T-helper 1 cell treated with Interleukin-12 subunit alpha and Interleukin-12 subunit beta and Interleukin-4 antibody, amounts not matched to agents 30 μg/mL and 1 μg/mL, for 36 hours (primary cell): ENCODE measurements at regions not wholly inside any gene's neighbourhood (a gene's known extent, or its start where the extent isn't known, plus 50 kb on each side); places are given as distances from the start of the nearest gene placed in this dataset.

Experiments used
- H3K27ac Mint-ChIP-seq: one replicate; pipeline ENCODE4 v1.8.0; 2021; ENCODE audit warnings: mild to moderate bottlenecking, mixed read lengths
- H3K27me3 Mint-ChIP-seq: one replicate; pipeline ENCODE4 v1.8.0; 2021; ENCODE audit warnings: low read depth, mixed read lengths
- H3K36me3 Mint-ChIP-seq: one replicate; pipeline ENCODE4 v1.8.0; 2021; ENCODE audit warnings: low read depth, mixed read lengths
- H3K4me1 Mint-ChIP-seq: one replicate; pipeline ENCODE4 v1.8.0; 2021; ENCODE audit warnings: low read depth, mixed read lengths
- H3K4me3 Mint-ChIP-seq: one replicate; pipeline ENCODE4 v1.8.0; 2021; ENCODE audit warnings: mild to moderate bottlenecking, moderate library complexity, mixed read lengths
- H3K9me3 Mint-ChIP-seq: one replicate; pipeline ENCODE4 v1.8.0; 2021; ENCODE audit warnings: mixed read lengths

DNA sequence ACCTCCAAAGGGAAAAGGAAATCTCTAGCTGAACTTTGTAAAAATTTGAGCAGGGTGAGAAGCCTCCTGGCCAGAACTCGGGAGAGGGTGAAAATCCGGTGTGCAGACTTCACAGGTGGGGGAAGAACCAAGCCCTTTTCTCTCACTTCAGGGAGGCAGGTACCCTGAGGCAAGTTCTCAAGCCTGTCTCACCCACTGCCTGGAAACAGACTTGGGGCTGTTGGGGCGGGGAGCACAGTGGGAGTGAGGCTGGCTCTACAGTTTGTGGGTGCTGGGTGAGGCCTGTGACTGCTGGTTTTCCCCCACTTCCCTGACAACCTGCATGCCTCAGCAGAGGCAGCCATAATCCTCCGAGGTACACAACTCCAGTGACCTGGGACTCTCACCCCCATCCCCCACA lies 187.1 kb downstream of the KIF4B start:
- Mint-ChIP-seq H3K27me3 (no peaks in the 10 kb centered on the region), H3K36me3 (no peaks in the 10 kb centered on the region), H3K9me3 (peaks cover 11% of the 10 kb centered on the region), H3K27ac (no peak overlapping the region), H3K4me1 (no peaks in the 10 kb centered on the region), H3K4me3 (no peak overlapping the region)

DNA sequence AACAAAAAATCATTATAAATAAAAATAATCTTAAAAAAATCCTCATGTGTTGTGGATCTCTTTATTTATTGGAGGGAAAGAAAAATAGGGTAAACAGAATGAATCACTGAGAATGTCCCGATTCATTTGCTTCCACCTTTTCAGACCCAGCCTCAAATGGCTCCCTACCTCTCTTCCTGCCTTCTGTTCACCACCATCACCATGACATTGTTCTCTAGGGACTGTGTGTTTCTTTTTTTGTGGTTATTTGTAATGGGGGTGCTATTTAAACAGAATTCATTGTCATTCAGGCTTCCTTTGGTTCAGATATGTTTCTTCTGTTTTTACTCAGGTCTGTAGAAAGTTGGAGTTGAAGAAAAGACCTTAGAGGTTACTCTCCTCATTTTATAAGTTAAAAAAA lies 198.2 kb downstream of the KIF4B start:
- no peaks in the 10 kb centered on the region for H3K36me3 Mint-ChIP-seq
- no peak overlapping the region for H3K27ac Mint-ChIP-seq
- H3K9me3 Mint-ChIP-seq: no peaks in the 10 kb centered on the region
- H3K4me1 Mint-ChIP-seq: no peaks in the 10 kb centered on the region
- no peaks in the 10 kb centered on the region for H3K27me3 Mint-ChIP-seq
- no peak overlapping the region for H3K4me3 Mint-ChIP-seq

DNA sequence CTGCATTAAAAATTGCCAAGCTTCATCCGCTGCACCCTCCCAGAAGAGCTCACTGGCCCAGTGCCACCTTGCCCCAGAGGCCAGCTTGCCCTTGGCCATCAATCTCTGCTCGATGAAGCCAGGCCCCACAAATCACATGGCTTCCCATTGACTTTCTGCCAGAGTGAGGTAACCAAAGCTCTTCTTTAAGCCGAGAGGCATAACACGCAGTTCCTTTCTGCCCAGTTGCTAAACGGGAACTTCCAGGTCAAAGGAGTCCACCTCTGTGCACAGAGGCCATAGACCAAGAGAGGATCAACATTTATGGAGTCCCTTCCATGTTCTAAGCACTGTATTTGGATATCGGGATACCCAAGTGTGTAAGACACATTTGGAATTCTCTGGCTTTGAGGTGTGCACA lies 208.8 kb downstream of the KIF4B start:
- H3K9me3 Mint-ChIP-seq: peaks cover 5% of the 10 kb centered on the region
- H3K36me3 Mint-ChIP-seq: no peaks in the 10 kb centered on the region
- H3K27ac Mint-ChIP-seq: no peak overlapping the region
- H3K4me3 Mint-ChIP-seq: no peak overlapping the region
- H3K4me1 Mint-ChIP-seq: no peaks in the 10 kb centered on the region
- no peaks in the 10 kb centered on the region for H3K27me3 Mint-ChIP-seq

DNA sequence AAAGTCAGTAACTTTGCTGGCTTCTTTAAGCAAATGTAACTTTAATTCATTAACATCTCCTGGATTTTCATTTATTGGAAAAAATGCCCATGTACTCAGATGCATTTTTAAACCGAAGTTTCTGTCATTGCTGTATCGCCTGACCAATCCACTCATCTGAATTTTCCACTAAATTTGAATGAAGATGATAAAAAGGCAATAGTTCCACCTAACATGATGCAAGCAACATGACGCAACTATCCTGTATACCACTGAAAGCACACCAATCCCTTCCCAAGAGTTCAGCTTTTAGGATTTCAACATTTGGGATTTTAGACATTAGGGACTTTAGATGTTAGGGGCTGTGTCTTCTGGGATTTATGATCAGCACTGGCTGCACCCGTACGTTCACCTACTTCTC lies 215.6 kb downstream of the KIF4B start:
- Mint-ChIP-seq H3K27ac (no peak overlapping the region), H3K9me3 (peaks cover 5% of the 10 kb centered on the region), H3K4me3 (no peak overlapping the region), H3K4me1 (no peaks in the 10 kb centered on the region), H3K27me3 (no peaks in the 10 kb centered on the region), H3K36me3 (no peaks in the 10 kb centered on the region)

DNA sequence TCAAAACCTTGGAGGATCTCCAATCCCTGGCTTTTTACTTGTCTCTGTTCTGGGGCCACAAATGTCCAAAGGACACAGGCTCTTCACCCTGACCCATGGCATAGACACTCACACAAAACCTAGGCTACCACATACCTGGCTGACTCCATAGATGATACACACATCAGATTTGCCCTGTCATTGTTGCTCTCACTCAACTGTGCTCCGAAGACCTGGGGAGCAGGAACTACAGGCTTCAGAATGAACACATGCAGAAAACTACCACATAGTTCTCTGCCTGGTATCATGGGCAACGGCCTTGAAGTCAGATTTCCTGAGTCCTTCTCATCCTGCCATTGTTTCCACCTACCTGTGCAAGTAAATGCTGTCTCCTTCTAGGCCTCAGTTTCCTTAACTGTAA lies 226.2 kb downstream of the KIF4B start:
- Mint-ChIP-seq H3K9me3 (peaks cover 15% of the 10 kb centered on the region), H3K27ac (no peak overlapping the region), H3K4me3 (no peak overlapping the region), H3K27me3 (no peaks in the 10 kb centered on the region), H3K36me3 (no peaks in the 10 kb centered on the region), H3K4me1 (no peaks in the 10 kb centered on the region)

DNA sequence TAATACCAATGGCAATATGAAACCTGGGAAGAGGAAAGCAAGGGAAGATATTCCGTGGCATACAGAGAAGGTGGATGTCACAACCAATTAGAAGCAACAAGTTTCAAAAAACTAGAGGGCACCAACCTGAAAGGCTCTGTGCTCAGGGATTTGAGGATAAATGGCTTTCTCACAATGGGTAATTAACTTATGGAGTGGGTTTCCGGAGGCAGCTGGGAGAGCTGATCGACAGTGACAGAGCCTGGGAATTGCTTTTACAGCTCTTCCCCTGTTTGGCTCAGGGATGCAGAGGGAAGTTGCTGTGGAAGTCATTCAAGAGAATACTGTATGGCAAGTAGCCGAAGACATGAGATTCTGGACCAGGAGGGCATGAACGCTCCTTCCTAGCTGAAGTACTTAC lies 237.0 kb downstream of the KIF4B start:
- H3K36me3 Mint-ChIP-seq: no peaks in the 10 kb centered on the region
- no peaks in the 10 kb centered on the region for H3K9me3 Mint-ChIP-seq
- no peak overlapping the region for H3K4me3 Mint-ChIP-seq
- H3K4me1 Mint-ChIP-seq: no peaks in the 10 kb centered on the region
- H3K27ac Mint-ChIP-seq: no peak overlapping the region
- no peaks in the 10 kb centered on the region for H3K27me3 Mint-ChIP-seq

DNA sequence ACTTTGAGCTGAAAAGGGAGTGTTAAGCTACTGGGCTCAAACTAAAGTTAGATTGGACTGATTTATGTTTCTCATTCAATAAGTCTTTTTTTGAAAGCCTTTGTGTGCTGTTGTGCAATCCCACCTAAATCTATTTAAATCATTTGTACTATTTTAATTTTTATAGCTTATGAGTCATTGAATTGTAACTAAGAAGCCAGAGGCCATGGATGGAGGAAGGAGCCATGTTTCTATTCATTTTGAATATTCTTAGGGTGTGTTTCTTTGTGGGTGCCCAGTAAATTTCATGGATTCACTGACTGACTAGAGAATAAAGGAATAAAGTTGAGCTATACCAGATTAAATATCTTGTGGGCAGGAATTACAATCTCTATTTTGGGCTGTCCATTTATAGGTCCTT lies 238.5 kb downstream of the KIF4B start:
- H3K4me3 Mint-ChIP-seq: no peak overlapping the region
- no peaks in the 10 kb centered on the region for H3K4me1 Mint-ChIP-seq
- no peaks in the 10 kb centered on the region for H3K9me3 Mint-ChIP-seq
- H3K27me3 Mint-ChIP-seq: no peaks in the 10 kb centered on the region
- no peak overlapping the region for H3K27ac Mint-ChIP-seq
- no peaks in the 10 kb centered on the region for H3K36me3 Mint-ChIP-seq

DNA sequence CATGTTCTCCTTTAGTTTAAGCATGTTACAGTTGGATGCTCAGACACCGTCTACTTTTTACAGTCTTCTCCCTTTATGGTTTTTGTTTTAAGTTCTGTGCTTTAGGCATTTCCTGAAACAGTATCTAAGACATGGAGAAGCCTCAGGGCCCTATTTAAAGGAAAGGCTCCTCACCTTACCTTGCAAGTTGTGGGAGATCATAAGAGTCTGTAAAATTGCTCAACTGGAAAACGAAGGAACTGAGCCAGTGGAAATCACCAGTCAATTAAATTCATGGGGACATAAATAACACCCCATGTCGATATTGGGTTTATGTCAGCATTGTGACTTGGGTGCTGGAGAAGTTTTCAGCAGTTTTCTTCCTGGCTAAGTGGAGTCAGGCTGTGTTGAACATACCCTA lies 239.2 kb downstream of the KIF4B start:
- Mint-ChIP-seq H3K4me3 (no peak overlapping the region), H3K27ac (no peak overlapping the region), H3K9me3 (no peaks in the 10 kb centered on the region), H3K27me3 (no peaks in the 10 kb centered on the region), H3K36me3 (no peaks in the 10 kb centered on the region), H3K4me1 (no peaks in the 10 kb centered on the region)

DNA sequence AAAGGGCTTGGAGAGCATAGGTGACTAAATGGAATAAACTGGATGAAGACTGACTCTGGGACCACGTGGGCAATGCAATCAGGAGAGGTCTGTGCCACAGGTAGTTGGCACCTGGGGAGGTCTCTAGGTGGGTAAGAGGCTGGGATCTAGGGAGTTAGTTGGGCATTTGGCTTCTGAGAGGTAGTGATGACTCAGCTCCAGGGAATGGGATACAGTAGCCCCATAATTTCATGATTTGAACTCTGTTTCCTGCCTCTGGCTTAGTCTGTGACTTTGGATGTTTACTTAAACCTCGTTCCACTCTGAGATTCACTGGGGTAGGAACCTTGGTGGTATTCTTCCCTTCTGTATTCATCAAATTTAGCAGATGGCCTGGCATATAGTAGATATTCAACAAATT lies 240.8 kb downstream of the KIF4B start:
- Mint-ChIP-seq H3K4me1 (no peaks in the 10 kb centered on the region), H3K36me3 (no peaks in the 10 kb centered on the region), H3K4me3 (no peak overlapping the region), H3K27me3 (no peaks in the 10 kb centered on the region), H3K27ac (no peak overlapping the region), H3K9me3 (no peaks in the 10 kb centered on the region)

DNA sequence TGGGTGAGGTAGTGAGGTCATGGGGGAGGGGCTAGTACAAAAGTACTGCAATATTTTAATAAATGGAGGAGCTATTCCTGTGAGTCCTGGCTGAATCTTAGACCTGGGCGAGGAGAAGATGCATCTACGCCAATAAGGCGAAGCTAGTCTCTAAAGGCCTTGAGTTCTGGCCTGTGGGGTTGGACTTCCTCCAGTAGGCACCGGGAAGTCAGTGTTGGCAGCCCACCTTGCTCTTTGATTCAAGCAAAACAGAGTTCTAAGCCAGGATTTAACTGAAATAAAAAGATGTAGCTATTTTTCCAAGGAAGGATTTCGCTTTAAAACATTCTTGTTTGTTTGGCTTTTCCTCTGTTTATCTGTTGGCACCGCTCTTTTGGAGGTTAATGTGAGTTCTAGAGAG lies 244.6 kb downstream of the KIF4B start:
- H3K4me3 Mint-ChIP-seq: no peak overlapping the region
- no peaks in the 10 kb centered on the region for H3K36me3 Mint-ChIP-seq
- no peaks in the 10 kb centered on the region for H3K27me3 Mint-ChIP-seq
- H3K27ac Mint-ChIP-seq: no peak overlapping the region
- no peaks in the 10 kb centered on the region for H3K4me1 Mint-ChIP-seq
- no peaks in the 10 kb centered on the region for H3K9me3 Mint-ChIP-seq

DNA sequence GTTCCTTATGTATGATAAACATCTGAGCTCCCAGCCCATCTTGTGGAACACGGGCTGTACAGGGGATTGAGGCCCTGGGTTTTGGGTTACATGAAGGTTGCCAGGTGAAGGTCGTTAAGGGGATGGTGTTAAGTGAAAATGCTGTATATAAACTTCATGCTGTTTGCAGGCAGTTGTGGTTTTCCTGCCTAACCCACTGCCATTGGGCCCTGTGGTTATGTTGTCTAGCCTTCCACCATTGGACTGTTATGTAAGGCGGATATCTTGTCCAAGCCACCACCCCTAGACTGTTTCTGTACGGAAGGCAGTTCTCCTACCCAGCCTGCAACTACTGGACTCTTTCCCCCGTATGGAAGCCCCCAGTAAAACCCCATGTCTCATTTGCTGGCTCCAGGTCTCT lies 246.1 kb downstream of the KIF4B start:
- H3K4me1 Mint-ChIP-seq: no peaks in the 10 kb centered on the region
- H3K36me3 Mint-ChIP-seq: no peaks in the 10 kb centered on the region
- H3K27me3 Mint-ChIP-seq: no peaks in the 10 kb centered on the region
- no peak overlapping the region for H3K27ac Mint-ChIP-seq
- H3K4me3 Mint-ChIP-seq: no peak overlapping the region
- no peaks in the 10 kb centered on the region for H3K9me3 Mint-ChIP-seq

DNA sequence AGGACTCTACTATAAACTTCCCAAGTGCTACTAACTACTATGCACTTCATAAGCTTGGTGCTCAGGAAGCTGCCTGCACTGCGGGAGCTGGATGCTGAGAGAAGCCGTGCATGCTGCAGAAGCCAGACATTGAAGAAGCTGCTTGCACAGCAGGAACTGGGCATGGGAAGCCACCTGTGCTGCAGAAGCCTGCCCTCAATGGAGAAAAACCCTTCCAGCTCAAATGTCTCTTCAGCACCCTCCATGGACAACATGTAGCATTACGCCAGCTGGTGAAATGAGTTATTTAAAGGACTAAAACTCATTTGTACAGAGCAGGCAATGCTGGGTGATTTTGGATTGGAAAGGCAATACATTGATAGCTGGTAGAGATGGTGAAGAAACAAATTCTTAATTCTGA lies 247.2 kb downstream of the KIF4B start:
- Mint-ChIP-seq H3K4me3 (no peak overlapping the region), H3K27me3 (no peaks in the 10 kb centered on the region), H3K36me3 (no peaks in the 10 kb centered on the region), H3K27ac (no peak overlapping the region), H3K9me3 (no peaks in the 10 kb centered on the region), H3K4me1 (no peaks in the 10 kb centered on the region)

DNA sequence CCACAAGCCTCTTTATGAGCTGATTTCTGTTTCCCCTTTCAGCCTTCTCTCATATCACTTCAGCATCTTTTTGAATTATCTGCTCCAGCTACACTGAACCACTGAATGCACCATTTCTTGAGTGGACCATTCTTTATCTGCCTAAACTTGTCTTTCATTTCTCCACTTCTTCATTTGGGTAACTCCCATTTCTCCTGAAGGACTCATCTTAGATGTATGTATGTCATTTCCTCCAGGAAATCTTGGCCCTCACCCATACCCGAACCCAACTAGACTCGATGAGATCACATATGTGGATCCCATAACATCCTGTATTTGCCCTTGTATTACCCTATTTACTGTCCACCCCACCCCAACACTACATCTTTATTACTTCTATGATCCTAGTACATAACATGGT lies 249.8 kb downstream of the KIF4B start:
- no peak overlapping the region for H3K4me3 Mint-ChIP-seq
- no peaks in the 10 kb centered on the region for H3K36me3 Mint-ChIP-seq
- no peaks in the 10 kb centered on the region for H3K4me1 Mint-ChIP-seq
- H3K9me3 Mint-ChIP-seq: no peaks in the 10 kb centered on the region
- no peaks in the 10 kb centered on the region for H3K27me3 Mint-ChIP-seq
- no peak overlapping the region for H3K27ac Mint-ChIP-seq

DNA sequence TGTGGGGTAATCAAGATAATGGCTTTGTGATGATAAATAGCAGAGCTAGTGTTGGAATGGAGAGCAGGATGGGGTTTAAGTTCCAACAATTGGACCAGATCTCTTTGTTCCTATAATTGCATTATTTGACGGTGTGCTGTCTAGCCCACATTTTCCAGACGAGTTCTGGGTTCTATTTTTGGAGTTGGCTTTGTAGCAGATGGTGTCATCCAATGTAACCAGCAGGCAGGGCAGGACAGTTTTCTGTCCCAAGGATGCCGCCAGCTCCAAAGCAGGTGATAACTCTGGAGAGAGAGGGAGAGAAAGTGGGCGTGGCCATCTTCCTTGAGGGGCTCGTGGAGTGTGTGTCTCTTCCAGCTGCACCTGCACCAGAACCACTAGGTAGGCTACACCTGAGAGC lies 251.3 kb downstream of the KIF4B start:
- Mint-ChIP-seq H3K36me3 (no peaks in the 10 kb centered on the region), H3K4me1 (no peaks in the 10 kb centered on the region), H3K4me3 (no peak overlapping the region)

DNA sequence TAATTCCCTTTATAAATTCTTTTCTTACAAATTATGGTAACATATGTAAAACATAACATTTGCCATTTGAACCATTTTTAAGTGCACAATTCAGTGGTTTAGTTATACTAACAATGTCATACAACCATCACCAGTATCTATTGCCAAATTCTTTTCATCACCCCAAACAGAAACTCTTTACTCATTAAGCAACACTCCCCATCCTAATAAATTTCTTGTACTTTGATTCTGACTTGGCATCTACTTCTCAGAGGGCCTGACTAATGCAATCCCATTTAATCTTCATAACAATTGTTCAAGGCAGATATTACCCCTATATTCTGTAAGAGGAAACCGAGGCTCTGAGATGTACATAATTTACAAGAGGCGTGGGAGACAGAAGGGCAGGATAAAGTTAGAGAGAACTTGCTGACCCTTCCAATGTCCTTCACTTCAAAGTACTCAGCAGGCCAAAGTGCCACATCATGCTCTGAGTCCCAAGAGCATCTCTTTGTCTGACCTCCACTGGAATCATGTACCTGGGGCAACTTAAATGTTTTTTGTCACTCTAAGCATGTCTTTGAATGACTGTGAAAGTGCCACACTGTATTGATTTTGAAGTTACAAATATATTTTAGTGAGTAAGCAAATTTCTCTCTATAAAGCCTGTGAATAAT lies 255.3 kb downstream of the KIF4B start:
- Mint-ChIP-seq H3K36me3 (no peaks in the 10 kb centered on the region), H3K27ac (no peak overlapping the region), H3K9me3 (no peaks in the 10 kb centered on the region), H3K27me3 (no peaks in the 10 kb centered on the region), H3K4me3 (no peak overlapping the region), H3K4me1 (no peaks in the 10 kb centered on the region)

More for the DNA sequence above, 251.3 kb downstream of the KIF4B start:
- H3K27me3 Mint-ChIP-seq: no peaks in the 10 kb centered on the region
- no peak overlapping the region for H3K27ac Mint-ChIP-seq
- H3K9me3 Mint-ChIP-seq: no peaks in the 10 kb centered on the region

DNA sequence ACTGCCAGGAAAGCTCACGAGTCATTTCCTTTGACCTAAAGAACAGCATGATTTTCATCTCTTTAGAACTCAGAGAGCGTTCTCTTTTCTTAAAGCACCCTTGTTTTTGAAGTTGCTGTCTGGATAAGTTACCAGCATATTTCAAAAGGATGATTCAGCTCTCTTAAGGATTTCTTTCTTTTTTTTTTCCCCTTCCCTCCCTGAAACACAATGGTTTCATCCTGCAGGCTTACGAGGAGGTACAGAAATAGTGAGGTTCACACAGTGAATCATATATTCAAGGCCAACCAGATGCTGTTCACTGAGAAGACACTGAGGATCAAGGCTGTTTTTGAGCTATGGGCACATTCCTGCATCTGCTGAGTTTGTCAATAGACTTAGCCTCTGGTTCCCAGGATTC lies 257.2 kb downstream of the KIF4B start:
- H3K9me3 Mint-ChIP-seq: no peaks in the 10 kb centered on the region
- H3K4me3 Mint-ChIP-seq: no peak overlapping the region
- H3K27me3 Mint-ChIP-seq: no peaks in the 10 kb centered on the region
- H3K27ac Mint-ChIP-seq: no peak overlapping the region
- H3K36me3 Mint-ChIP-seq: no peaks in the 10 kb centered on the region
- no peaks in the 10 kb centered on the region for H3K4me1 Mint-ChIP-seq
